ENCODE measurements at regions not wholly inside any gene's neighbourhood (a gene's known extent, or its start where the extent isn't known, plus 50 kb on each side); places are given as distances from the start of the nearest gene placed in this dataset.

DNA sequence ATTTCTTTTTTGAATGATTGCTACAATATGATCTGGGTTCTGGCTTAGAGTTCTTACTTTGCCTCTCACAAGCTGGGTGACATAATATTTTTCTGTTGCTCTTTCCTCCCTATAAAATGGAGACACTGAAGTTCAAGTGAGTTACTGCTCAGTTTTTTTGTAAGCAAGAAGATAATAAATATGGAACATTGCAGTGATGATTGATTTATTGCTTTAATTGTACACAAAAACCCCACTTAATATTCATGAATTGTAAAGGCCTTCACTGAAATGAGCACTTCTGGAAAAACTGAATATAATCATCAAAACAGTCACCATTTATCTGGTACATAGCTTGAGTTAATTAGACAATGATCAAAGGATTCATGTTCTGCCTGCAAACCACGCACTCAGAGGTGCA is 71.8 kb upstream of the NAP1L1 start:
- TF ChIP-seq, protein P1, sequence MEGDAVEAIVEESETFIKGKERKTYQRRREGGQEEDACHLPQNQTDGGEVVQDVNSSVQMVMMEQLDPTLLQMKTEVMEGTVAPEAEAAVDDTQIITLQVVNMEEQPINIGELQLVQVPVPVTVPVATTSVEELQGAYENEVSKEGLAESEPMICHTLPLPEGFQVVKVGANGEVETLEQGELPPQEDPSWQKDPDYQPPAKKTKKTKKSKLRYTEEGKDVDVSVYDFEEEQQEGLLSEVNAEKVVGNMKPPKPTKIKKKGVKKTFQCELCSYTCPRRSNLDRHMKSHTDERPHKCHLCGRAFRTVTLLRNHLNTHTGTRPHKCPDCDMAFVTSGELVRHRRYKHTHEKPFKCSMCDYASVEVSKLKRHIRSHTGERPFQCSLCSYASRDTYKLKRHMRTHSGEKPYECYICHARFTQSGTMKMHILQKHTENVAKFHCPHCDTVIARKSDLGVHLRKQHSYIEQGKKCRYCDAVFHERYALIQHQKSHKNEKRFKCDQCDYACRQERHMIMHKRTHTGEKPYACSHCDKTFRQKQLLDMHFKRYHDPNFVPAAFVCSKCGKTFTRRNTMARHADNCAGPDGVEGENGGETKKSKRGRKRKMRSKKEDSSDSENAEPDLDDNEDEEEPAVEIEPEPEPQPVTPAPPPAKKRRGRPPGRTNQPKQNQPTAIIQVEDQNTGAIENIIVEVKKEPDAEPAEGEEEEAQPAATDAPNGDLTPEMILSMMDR (conservative IDR thresholded peaks at IDR 0.05 in 1 of 2, IDR thresholded peaks at IDR 0.05 in 1 of 2; ENCODE audit: extremely low read depth in 1 of 2, insufficient read depth in 1 of 2, low read depth in 1 of 2, low read length in 2 of 2) = no peak
- TF ChIP-seq EZH2 (IDR thresholded peaks at IDR 0.05; ENCODE audit: borderline replicate concordance, low read length) = no peak

All from mammary epithelial cell (primary cell).